ENCODE measurements at regions not wholly inside any gene's neighbourhood (a gene's known extent, or its start where the extent isn't known, plus 50 kb on each side); places are given as distances from the start of the nearest gene placed in this dataset.
"Not testable (repeated sequence)": the region's sequence is repeated elsewhere in the genome, so short reads cannot be mapped to it uniquely, and the experiment has no call there.

GRCh38 chr2:147026664-147027295 lies 818.0 kb upstream of the ACVR2A start:
- DNase-seq: no peak

GRCh38 chr2:147025646-147026585 lies 818.9 kb upstream of the ACVR2A start:
- DNase-seq: no peak

DNA sequence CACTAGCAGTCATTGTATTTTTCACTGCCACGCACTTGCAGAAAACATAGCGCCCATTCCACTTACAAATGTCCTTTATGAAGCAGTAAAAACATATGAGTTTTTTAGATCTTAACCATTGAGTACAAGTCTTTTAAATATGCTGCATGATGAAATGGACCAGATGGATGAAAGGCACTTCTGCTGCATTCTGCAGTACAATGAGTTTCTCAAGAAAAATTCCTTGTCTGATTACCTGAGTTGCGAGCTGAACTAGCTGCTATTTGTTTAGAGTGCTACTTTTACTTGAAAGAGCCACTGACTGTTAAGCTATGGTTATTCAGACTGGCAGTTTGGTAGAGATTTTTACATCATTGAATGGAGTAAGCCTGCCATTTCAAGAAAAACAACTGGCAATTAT lies 825.5 kb upstream of the ACVR2A start:
- DNase-seq: no peak

DNA sequence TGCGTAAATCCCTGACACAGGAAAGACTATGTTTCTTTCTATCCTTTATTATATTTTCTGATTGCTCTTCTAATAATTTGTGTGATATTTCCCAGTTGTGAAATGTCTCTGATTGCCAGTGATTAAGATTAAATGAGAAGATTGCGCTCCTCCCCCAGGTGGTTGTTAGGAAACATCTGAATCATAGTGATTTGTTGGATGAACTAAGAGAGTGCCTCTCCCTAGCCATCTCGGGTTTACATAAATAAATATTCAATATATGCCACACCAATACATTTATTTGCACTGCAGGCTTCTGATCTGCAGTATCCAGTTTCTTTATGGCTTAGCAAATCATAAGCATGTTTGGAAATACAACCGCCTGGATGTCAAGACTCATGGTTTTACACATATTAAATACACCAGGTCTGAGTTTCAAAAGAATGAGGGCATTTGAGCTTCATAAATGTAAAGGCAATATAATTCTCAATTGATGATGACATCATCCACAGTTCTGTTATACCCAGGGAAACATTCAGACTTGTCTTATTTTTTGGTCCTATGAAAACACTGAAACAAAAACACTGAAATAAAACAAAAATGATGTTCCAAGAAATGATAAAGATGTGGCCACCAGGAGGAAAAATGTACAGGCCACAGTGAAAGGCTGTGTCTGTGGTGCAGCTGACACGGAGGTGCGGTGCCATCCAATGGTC lies 826.7 kb upstream of the ACVR2A start:
- no peak for DNase-seq

- no peak for DNase-seq
Measured at GRCh38 chr2:147016181-147016580, 828.6 kb upstream of the ACVR2A start.

DNA sequence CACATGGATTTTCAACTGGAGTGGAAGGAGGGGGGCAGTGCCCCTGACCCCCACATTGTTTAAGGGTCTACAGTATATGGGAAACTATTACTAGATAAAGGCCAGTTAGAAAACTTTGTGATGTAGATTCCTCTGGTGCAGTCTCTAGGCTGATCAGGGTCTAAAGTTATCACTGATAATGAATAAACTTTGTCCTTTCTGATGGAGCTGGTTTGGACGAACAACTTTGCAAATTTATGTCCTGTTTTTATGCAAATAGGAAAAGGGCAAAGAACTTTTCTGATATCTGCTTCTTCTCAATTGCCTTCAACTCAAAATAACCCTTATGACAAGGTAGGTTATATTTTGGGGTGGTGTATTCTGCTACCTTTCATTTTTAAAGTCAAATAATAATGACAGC lies 829.2 kb upstream of the ACVR2A start:
- DNase-seq: no peak

GRCh38 chr2:147013696-147014392 lies 831.0 kb upstream of the ACVR2A start:
- DNase-seq: no peak

DNA sequence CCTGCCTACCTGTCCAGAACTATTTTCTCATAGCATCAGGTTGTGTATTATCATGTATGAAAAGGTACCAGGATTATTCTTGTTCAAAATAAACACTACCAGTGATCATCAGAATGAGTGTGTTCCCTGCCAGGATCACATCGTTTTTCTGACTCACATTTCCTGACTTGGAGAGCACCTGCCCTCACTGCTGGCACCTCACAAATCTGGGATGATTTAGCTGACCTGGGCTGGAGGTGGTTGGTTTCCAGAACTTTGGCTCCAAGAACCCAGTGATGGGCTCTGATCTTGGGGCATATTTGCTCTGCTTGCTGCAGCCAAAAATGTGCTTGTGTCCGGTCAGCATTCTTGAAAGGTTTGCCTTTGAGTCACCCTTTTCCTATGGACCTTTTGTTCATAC lies 836.3 kb upstream of the ACVR2A start:
- DNase-seq: no peak

- no peak for DNase-seq
Measured at GRCh38 chr2:147006736-147007141, 838.1 kb upstream of the ACVR2A start.

GRCh38 chr2:147003081-147003480 lies 841.7 kb upstream of the ACVR2A start:
- no peak for DNase-seq

DNA sequence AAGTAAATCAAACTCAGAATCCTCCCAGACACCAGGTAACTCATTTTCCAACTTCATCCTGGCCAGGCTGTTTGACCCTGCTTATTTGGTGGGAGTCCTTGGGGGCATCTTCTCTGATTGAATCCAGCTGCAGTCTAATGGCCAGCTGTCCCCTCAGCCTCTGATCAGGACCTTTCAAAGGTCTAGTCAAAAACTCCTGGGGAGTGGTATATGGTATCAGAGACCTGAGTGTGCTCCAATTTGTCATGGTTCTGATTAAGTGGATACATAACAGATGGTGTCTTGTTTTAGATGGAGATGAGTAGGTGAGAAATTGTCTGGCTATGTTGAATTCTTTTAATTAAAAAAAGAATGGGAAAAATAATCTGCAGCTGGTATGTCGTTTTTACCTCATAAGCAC lies 842.6 kb upstream of the ACVR2A start:
- no peak for DNase-seq

GRCh38 chr2:147001061-147001460 lies 843.8 kb upstream of the ACVR2A start:
- DNase-seq: no peak

DNA sequence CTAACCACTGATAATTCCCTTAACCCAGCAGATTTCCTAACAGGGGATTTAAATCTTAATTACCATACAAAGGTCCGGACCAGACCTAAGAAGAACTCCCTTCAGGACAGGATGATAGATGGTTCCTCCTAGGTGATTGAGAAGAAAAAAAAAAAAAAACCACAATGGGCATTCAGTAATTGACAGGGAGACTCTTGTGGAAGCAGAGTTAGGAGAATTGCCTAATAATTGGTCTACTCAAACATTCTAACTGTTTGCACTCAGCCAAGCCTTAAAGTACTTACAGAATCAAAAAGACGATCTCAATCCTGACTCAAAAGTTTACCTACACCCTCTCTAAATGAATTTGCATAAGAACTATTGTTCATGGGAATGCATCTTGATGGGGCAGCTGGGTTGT lies 844.7 kb upstream of the ACVR2A start:
- DNase-seq: not testable (repeated sequence)

DNA sequence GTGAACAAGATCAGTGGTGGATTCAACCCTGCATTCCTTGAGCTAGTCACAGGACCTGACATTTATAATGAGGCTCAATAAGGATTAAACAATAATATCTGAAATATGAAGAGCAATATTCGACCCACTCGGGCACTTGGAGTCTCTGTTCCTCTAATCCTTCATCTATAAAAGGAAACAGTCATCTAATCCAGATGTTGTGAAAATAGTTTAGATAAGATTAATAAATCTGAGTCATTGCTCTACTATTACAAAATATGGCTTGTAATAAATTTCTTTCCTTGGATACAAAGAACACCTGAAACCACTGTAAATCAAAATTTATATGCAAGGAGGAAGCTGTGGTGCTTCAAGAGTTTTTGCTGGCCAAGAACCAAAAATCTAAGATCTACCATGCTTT lies 846.9 kb upstream of the ACVR2A start:
- DNase-seq: no peak

- DNase-seq: no peak
Measured at GRCh38 chr2:146997488-146997887, 847.3 kb upstream of the ACVR2A start.

GRCh38 chr2:146994246-146994645 lies 850.6 kb upstream of the ACVR2A start:
- DNase-seq: peak in 2 of 58 donors; percentile 2 to 19

- no peak for DNase-seq
Measured at GRCh38 chr2:146992466-146992865, 852.4 kb upstream of the ACVR2A start.

- DNase-seq: no peak
Measured at GRCh38 chr2:146992057-146992456, 852.8 kb upstream of the ACVR2A start.

DNA sequence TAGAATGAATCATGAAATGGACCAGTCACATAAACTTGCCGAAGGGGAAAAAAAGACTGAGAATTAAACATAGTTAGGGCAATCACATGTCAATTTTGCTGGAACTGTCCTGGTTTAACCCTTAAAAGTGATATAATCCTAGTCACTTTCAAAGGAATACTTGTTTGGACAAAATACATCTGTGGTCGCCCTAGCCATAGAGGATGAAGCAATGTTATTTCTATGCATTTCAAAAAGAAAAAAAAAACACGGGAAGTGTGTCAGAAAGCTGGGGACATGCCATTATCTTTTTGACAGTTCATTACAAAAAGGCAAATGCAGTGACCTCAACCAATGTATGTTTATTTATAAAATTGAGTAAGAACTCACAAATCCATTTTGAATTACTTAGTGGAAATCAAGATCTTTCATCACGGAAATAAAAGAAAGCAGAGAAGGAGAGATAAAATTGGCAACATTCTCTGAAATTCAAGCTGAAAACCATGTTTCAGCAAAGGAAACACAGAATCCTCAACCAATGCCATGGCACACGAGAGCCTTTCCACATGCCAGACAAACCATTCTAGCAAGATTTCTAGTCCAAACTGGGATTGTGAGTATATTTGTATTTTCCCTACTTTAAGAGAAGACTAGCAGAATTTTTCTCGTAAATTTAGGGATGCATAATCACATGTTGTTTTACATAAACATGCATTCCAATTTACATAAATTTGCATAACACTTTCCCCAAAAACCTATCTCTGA lies 854.3 kb upstream of the ACVR2A start:
- DNase-seq: no peak

DNA sequence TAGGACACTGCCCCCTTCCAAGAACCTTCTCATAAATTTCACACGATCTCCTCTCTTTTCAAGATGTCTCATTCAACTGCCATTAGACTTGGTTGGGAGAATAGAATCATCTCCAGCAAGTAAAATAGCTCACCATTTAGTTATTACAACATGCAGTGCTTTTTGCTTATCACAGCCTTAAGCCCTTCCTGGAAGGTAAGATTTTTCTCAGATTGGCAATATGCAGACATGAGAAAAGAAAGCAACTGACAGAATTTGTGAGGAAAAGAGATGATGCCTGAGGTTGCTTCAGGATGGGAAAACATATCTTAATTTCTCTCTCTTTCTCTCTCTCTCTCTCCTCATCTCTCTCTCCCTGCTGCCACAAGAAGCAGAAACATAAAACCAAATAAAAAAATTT lies 855.1 kb upstream of the ACVR2A start:
- no peak for DNase-seq

DNA sequence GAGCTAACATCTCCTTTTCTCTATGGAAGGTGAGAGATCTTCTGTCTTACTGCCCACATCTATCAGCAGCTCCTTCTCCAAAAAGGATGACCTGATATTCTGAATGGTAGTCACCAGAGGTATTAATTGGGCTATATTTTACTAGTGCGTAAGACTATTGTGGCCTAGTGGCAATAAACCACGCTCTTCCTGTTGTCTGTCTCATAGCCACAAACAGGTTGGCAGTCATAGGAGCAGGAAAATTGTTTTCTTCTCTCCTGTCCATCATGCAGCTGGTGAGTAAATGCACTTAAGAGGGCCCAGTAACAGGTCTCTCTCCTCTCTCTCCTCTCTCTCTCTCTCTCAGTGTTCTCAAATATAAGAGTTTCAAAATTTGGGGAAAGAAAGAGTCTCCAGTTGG lies 856.8 kb upstream of the ACVR2A start:
- no peak for DNase-seq

All from anterior cingulate cortex (tissue), 58 donors.